BLaER1 treated with 17β-estradiol and CSF1 and Interleukin-3, amounts not matched to agents 10 nM and 100 nM (cell line): ENCODE measurements at regions not wholly inside any gene's neighbourhood (a gene's known extent, or its start where the extent isn't known, plus 50 kb on each side); places are given as distances from the start of the nearest gene placed in this dataset.
"Not testable (repeated sequence)": the region's sequence is repeated elsewhere in the genome, so short reads cannot be mapped to it uniquely, and the experiment has no call there.

Experiments
- H3K27ac ChIP-seq, 11 experiments: shearing (Covaris generic); formaldehyde crosslinking; 2 replicates each; pipeline ENCODE4 v1.8.1; 2022
- H3K27me3 ChIP-seq, 11 experiments: shearing (Covaris generic); formaldehyde crosslinking; 2 replicates each; pipeline ENCODE4 v1.8.1; 2022
- H3K36me3 ChIP-seq, 11 experiments: shearing (Covaris generic); formaldehyde crosslinking; 2 replicates each; pipeline ENCODE4 v1.8.1; 2022
- H3K4me1 ChIP-seq, 10 experiments: shearing (Covaris generic); formaldehyde crosslinking; 2 replicates each; pipeline ENCODE4 v1.8.1; 2022
- H3K4me2 ChIP-seq, 11 experiments: shearing (Covaris generic); formaldehyde crosslinking; 2 replicates each; pipeline ENCODE4 v1.8.1; 2022
- H3K4me3 ChIP-seq, 10 experiments: shearing (Covaris generic); formaldehyde crosslinking; 2 replicates each; pipeline ENCODE4 v1.8.1; 2022
- H3K9ac ChIP-seq, 11 experiments: shearing (Covaris generic); formaldehyde crosslinking; 2 replicates each; pipeline ENCODE4 v1.8.1; 2022
- H3K9me3 ChIP-seq, 11 experiments: shearing (Covaris generic); formaldehyde crosslinking; replicated peaks in 1 of 11; 2 replicates each; pipeline ENCODE4 v1.8.1; 2022
- H4K20me1 ChIP-seq, 11 experiments: shearing (Covaris generic); formaldehyde crosslinking; 2 replicates each; pipeline ENCODE4 v1.8.1; 2022
- Cebpa-rat ChIP-seq, 11 experiments: shearing (Covaris generic); IDR thresholded peaks; 2 replicates each; pipeline ENCODE4 v1.8.1; 2022

DNA sequence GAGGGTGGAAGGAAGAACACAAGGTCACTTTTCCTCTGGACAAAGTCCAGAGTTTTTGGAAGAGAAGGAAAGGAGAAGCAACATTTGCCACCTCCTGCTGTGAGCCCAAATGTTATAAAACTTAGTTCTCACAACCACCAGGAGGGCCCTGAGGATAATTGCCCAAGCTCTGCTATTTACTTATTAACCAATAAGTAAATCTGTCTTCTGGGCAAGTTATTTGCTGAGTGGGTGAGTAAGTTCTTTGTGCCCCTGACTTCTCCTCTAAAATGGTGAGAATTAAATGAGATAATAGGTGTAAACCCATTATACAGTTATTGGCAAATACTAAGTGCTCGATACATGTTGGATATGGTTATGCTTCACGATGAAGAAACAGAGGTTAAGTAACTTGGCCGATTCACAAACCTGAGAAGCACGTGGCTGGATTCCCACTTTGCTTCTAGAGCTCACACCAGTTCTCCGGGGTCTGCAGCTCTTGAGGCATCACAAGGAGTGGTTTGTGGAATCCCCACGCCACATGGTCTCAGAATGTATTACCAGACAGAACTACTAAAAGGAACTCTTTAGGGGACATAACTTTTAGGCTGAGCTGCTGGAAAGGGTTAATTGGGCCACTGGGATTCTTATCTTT lies 164.1 kb downstream of the MYCN start:
- H3K27me3 ChIP-seq: no peaks in the 10 kb centered on the region
- H3K36me3 ChIP-seq: no peaks in the 10 kb centered on the region
- H4K20me1 ChIP-seq: no peaks in the 10 kb centered on the region
- no peak overlapping the region for H3K27ac ChIP-seq
- TF ChIP-seq Cebpa-rat (IDR thresholded peaks at IDR 0.05): no peak
- H3K4me2 ChIP-seq: no peak overlapping the region
- no peak overlapping the region for H3K4me3 ChIP-seq
- no peaks in the 10 kb centered on the region for H3K9me3 ChIP-seq
- no peak overlapping the region for H3K9ac ChIP-seq
- H3K4me1 ChIP-seq: peaks cover 0 to 12% (median 0%) of the 10 kb centered on the region in 10 experiments; a peak in 5 of 20 replicates

DNA sequence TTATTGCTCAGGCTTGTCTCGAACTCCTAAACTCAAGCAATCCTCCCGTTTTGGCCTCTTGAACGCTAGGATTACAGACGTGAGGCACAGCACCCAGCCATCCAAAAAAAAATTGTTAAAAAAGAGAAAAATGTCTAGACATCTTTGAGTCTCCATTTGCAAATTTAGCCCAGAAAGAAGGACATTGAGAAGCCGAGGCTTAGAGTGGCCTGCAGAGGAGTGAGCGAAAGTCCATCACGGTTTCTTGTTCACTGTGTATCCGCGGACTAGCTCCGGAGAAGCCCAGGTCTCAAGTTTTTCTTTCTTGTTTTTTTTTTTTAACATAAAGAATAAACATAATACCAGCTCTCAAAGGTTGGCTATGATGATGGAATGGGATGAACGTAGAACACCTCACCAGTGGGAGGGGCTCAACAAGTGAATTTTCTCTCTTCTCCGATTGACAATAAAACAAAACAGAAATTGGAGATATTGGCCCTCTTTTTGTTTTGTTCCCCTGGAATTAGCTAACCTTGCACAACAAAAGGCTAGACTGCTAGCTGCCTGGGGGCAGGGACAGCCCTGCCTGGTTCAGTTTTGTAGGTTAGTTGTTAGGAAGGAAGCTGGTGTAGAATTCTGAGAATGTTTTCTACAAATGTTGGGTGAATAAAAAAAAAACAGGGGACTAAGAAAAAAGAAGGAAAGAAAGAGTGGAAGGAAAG lies 163.4 kb downstream of the MYCN start:
- H3K27ac ChIP-seq: no peak overlapping the region
- H4K20me1 ChIP-seq: no peaks in the 10 kb centered on the region
- TF ChIP-seq Cebpa-rat (IDR thresholded peaks at IDR 0.05): no peak
- peaks cover 0 to 12% (median 0%) of the 10 kb centered on the region in 10 experiments; a peak in 5 of 20 replicates for H3K4me1 ChIP-seq
- H3K4me2 ChIP-seq: no peak overlapping the region
- no peaks in the 10 kb centered on the region for H3K9me3 ChIP-seq
- no peak overlapping the region for H3K4me3 ChIP-seq
- no peaks in the 10 kb centered on the region for H3K36me3 ChIP-seq
- H3K27me3 ChIP-seq: no peaks in the 10 kb centered on the region
- H3K9ac ChIP-seq: no peak overlapping the region

DNA sequence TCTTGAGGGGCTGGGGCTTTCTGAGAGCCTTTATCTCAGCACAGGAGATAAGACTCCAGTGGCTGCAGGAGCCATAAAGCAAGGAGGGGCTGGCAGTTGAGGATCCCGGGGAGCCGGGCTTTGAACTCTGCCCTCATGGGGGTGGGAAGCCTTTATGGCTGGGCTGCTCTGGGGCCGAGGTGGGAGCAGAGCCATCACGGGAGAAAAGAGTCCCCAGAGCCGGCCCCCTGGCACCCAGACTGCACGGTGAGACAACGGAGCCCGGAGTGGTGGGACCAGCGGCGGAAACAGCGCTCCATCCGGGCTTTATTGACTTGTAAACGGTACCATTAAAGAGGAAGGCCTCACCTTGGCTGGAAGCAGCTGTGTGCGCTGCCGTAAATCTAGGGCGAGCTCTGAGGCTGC lies 162.6 kb downstream of the MYCN start:
- H3K36me3 ChIP-seq: no peaks in the 10 kb centered on the region
- H4K20me1 ChIP-seq: no peaks in the 10 kb centered on the region
- no peak overlapping the region for H3K4me2 ChIP-seq
- no peak for TF ChIP-seq Cebpa-rat (IDR thresholded peaks at IDR 0.05)
- H3K4me1 ChIP-seq: peaks cover 0 to 12% (median 0%) of the 10 kb centered on the region in 10 experiments; a peak in 5 of 20 replicates
- no peak overlapping the region for H3K4me3 ChIP-seq
- no peak overlapping the region for H3K27ac ChIP-seq
- H3K27me3 ChIP-seq: no peaks in the 10 kb centered on the region
- H3K9me3 ChIP-seq: no peaks in the 10 kb centered on the region
- H3K9ac ChIP-seq: no peak overlapping the region

DNA sequence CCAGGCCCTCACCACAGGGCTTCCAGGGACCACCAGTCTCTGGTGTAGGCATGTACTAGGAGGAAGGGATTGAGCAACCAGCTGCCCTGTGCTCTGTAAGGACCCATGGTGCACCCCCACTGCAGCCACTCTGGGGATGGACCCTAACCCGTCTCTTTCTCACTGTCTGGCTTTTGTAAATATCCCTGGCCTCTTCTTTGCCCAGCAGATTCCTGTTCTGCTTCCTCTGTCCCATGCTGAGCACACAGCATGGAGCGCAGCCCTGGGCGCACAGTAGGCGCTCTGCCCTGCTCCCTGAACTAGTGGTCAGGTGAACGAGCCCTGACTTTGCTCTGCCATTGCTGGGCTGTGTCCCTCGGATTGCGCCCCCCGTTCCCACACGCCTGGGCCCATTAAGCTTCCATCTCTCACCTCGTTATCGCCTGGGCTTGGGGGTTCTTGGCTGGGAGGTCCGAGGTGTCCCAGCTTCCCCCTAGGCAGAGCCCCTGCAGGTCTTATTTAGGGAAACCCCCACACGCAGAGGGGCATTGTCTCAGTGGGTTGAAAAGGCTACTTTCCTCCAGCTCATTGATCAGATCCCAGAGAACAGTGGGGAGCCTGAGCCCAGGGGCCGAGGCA lies 162.1 kb downstream of the MYCN start:
- Histone ChIP-seq H3K4me3 (no peak overlapping the region), H4K20me1 (no peaks in the 10 kb centered on the region), H3K4me1 (peaks cover 0 to 12% (median 0%) of the 10 kb centered on the region in 10 experiments; a peak in 5 of 20 replicates), H3K27me3 (no peaks in the 10 kb centered on the region), H3K9ac (no peak overlapping the region), H3K9me3 (no peaks in the 10 kb centered on the region), H3K4me2 (no peak overlapping the region), H3K27ac (no peak overlapping the region), H3K36me3 (no peaks in the 10 kb centered on the region)
- no peak for TF ChIP-seq Cebpa-rat (IDR thresholded peaks at IDR 0.05)

DNA sequence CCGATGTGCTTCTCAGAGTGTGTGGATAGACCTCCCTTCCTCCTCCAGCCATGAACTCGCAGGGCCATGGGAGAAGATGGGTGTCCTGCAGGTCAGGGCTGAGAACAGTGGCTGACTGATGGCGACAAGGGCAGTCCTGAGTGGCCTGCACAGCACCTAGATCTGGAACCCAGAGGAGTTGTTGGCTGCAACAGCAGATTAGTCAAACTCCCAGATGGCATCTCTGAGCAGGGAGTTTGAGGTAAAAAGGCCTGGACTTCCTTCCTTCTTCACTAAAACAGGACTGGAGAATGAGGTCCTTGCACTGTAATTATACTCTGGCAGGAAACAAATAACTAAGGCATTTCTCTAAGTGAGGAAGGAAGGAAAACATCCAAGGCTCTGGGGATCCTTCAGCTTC lies 160.8 kb downstream of the MYCN start:
- H3K9me3 ChIP-seq: no peaks in the 10 kb centered on the region
- peak overlapping the region in 1 of 11 experiments; percentile 22; a peak in 2 of 22 replicates for H3K4me2 ChIP-seq
- H3K4me1 ChIP-seq: peaks cover 0 to 12% (median 0%) of the 10 kb centered on the region in 10 experiments; a peak in 5 of 20 replicates
- no peak for TF ChIP-seq Cebpa-rat (IDR thresholded peaks at IDR 0.05)
- H3K27ac ChIP-seq: no peak overlapping the region
- no peaks in the 10 kb centered on the region for H3K27me3 ChIP-seq
- H4K20me1 ChIP-seq: no peaks in the 10 kb centered on the region
- H3K4me3 ChIP-seq: no peak overlapping the region
- no peaks in the 10 kb centered on the region for H3K36me3 ChIP-seq
- H3K9ac ChIP-seq: no peak overlapping the region

DNA sequence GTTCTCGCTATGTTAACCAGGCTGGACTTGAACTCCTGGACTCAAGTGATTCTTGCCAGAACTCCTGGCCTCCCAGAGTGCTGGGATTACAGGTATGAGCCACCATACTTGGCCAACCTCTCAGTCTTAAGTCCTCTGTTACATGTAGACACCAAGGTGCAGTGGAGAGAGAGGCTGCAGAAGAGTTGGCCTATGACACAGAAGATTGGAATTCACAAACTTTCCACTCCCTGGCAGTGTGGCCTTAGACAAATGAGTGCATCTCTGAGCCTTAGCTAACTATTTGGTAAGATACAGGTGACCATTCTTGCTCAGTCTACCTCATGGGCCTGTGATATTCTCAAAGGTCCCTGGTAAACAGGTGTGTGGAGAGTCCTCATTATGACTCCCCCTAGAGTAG lies 159.7 kb downstream of the MYCN start:
- no peak for TF ChIP-seq Cebpa-rat (IDR thresholded peaks at IDR 0.05)
- H3K27ac ChIP-seq: no peak overlapping the region
- no peaks in the 10 kb centered on the region for H3K27me3 ChIP-seq
- no peak overlapping the region for H3K4me3 ChIP-seq
- H3K4me2 ChIP-seq: no peak overlapping the region
- no peaks in the 10 kb centered on the region for H4K20me1 ChIP-seq
- H3K9me3 ChIP-seq: no peaks in the 10 kb centered on the region
- no peaks in the 10 kb centered on the region for H3K36me3 ChIP-seq
- no peak overlapping the region for H3K9ac ChIP-seq
- peaks cover 0 to 17% (median 5%) of the 10 kb centered on the region in 10 experiments; a peak in 16 of 20 replicates for H3K4me1 ChIP-seq

DNA sequence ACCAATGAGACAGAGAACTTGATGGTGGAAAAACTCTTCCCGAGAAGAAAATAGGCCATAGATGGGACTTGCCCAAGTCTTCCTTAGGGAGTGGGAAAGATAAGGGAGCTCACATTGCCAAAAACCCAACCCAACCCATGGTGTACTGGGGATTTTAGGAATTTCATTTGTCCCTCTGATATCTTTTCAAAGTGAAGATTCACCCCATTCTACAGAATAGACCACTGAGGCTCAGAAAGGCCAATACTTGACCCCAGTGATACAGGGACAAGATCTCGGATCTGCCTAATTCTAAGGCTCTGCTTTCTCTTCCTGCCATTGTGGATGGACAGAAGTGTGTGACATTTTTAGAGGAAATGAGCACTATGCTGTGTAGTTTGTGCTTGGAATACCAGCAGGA lies 159.0 kb downstream of the MYCN start:
- H3K4me1 ChIP-seq: peaks cover 0 to 21% (median 12%) of the 10 kb centered on the region in 10 experiments; a peak in 17 of 20 replicates
- no peak overlapping the region for H3K4me3 ChIP-seq
- no peaks in the 10 kb centered on the region for H3K27me3 ChIP-seq
- H3K9ac ChIP-seq: no peak overlapping the region
- H4K20me1 ChIP-seq: no peaks in the 10 kb centered on the region
- no peak overlapping the region for H3K4me2 ChIP-seq
- no peak for TF ChIP-seq Cebpa-rat (IDR thresholded peaks at IDR 0.05)
- H3K9me3 ChIP-seq: no peaks in the 10 kb centered on the region
- no peak overlapping the region for H3K27ac ChIP-seq
- no peaks in the 10 kb centered on the region for H3K36me3 ChIP-seq

DNA sequence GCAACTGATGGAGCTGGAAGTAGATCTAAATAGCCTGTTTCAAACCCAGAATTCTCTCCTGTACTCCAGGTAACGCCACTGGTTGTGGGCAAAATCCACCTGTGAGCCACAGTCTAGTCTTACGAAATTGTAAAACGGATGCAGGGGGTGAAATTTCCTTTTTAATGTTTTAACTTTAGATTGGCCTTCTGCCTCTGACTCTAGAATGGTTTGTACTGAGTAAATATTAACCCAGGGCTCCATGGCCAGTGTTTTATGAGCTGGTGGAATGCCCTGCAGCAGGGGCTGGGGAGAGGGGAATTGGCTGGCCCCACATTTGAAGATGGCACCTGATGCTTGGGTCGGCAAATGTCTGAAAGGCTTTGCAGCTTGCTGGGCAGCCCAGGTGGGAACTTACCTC lies 156.6 kb downstream of the MYCN start:
- Histone ChIP-seq H3K9me3 (no peaks in the 10 kb centered on the region), H3K4me3 (no peak overlapping the region), H4K20me1 (no peaks in the 10 kb centered on the region), H3K27ac (no peak overlapping the region), H3K4me1 (peaks cover 0 to 29% (median 19%) of the 10 kb centered on the region in 10 experiments; a peak in 17 of 20 replicates), H3K4me2 (no peak overlapping the region), H3K36me3 (no peaks in the 10 kb centered on the region), H3K9ac (no peak overlapping the region), H3K27me3 (no peaks in the 10 kb centered on the region)
- no peak for TF ChIP-seq Cebpa-rat (IDR thresholded peaks at IDR 0.05)

DNA sequence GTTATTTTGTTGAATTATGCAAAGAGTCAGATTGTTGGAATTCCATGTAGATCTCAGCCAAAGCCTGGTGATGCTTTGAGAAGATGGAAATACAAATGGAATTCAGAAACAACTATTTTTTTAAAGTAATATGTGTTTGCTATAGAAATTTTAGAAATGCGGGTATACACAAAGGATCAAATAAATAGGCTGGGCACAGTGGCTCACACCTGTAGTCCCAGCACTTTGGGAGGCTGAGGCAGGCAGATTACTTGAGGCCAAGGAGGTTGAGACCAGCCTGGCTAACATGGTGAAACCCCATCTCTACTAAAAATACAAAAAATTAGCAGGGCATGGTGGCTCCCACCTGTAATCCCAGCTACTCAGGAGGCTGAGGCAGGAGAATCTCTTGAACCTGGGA lies 155.1 kb downstream of the MYCN start:
- not testable (repeated sequence) for H3K27me3 ChIP-seq, H3K9me3 ChIP-seq, H3K9ac ChIP-seq, H4K20me1 ChIP-seq, H3K27ac ChIP-seq, H3K36me3 ChIP-seq, H3K4me3 ChIP-seq
- H3K4me2 ChIP-seq: peak overlapping the region in 8 of 11 experiments; percentile 24 to 72 (median 60); a peak in 13 of 22 replicates
- H3K4me1 ChIP-seq: peaks cover 0 to 23% (median 19%) of the 10 kb centered on the region in 10 experiments; a peak in 17 of 20 replicates
